ENCODE measurements at regions not wholly inside any gene's neighbourhood (a gene's known extent, or its start where the extent isn't known, plus 50 kb on each side); places are given as distances from the start of the nearest gene placed in this dataset.

DNA sequence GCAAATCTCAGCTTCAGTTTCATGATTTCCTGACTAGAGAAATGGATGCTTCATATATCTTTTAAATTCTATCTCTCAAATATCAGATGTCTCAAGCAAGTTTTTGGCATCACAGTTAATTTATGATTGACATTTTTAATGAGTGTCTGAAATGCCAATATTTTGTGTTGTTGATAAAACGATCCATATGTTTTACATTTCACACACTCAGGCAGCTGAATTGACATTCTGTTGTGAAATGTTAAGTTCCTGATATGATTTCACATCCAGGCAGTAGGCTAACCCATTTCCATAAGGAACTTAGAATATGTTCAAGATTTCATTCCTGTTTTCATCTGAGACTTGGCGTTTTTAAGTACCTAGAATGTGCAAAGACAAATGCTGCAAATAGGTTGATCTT lies 650.6 kb downstream of the PCDH18 start:
- TF ChIP-seq, protein P1, sequence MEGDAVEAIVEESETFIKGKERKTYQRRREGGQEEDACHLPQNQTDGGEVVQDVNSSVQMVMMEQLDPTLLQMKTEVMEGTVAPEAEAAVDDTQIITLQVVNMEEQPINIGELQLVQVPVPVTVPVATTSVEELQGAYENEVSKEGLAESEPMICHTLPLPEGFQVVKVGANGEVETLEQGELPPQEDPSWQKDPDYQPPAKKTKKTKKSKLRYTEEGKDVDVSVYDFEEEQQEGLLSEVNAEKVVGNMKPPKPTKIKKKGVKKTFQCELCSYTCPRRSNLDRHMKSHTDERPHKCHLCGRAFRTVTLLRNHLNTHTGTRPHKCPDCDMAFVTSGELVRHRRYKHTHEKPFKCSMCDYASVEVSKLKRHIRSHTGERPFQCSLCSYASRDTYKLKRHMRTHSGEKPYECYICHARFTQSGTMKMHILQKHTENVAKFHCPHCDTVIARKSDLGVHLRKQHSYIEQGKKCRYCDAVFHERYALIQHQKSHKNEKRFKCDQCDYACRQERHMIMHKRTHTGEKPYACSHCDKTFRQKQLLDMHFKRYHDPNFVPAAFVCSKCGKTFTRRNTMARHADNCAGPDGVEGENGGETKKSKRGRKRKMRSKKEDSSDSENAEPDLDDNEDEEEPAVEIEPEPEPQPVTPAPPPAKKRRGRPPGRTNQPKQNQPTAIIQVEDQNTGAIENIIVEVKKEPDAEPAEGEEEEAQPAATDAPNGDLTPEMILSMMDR (IDR thresholded peaks at IDR 0.05) = no peak
- no peak for TF ChIP-seq POLR2A (IDR thresholded peaks at IDR 0.05)
- TF ChIP-seq POLR2AphosphoS5 (IDR thresholded peaks at IDR 0.05) = no peak
